OCI-LY1 (cell line): ENCODE measurements at regions not wholly inside any gene's neighbourhood (a gene's known extent, or its start where the extent isn't known, plus 50 kb on each side); places are given as distances from the start of the nearest gene placed in this dataset.

Experiments
- EZH2 ChIP-seq: fragments of 200-600 bp; sonication (generic), shearing (Covaris generic); IDR thresholded peaks from 2 replicates; pipeline ENCODE4 v1.8.0; 2017; ENCODE audit warnings: borderline replicate concordance, mixed run types, mild to moderate bottlenecking, antibody characterized with exemption, low read length, moderate library complexity, mixed read lengths
- TF ChIP-seq, protein P1 (sequence below): fragments of 200-600 bp; sonication (generic), shearing (Covaris generic); IDR thresholded peaks from 2 replicates; pipeline ENCODE4 v1.5.1; 2017; ENCODE audit warnings: mild to moderate bottlenecking, antibody characterized with exemption, low read length, moderate library complexity, mixed read lengths

DNA sequence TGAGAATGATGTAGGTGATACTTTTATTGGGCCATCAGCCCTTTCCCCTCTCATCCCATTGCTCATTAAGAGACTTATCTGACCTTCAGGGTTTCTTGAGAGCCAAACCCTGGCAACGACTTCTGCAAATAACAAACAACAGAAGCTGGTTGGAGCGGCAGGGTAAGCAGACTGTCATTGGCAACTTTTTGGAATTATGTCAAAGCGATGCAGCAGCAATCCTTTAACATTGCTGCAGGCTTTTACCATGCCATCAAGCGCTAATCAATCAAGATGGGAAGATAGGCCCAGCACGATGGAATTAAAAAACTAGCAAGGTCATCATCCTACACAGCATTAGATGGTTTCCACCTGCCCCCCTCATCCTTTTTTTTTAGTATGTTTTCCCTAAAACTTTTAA is 406.1 kb upstream of the PDE3A start:
- TF ChIP-seq, protein P1, sequence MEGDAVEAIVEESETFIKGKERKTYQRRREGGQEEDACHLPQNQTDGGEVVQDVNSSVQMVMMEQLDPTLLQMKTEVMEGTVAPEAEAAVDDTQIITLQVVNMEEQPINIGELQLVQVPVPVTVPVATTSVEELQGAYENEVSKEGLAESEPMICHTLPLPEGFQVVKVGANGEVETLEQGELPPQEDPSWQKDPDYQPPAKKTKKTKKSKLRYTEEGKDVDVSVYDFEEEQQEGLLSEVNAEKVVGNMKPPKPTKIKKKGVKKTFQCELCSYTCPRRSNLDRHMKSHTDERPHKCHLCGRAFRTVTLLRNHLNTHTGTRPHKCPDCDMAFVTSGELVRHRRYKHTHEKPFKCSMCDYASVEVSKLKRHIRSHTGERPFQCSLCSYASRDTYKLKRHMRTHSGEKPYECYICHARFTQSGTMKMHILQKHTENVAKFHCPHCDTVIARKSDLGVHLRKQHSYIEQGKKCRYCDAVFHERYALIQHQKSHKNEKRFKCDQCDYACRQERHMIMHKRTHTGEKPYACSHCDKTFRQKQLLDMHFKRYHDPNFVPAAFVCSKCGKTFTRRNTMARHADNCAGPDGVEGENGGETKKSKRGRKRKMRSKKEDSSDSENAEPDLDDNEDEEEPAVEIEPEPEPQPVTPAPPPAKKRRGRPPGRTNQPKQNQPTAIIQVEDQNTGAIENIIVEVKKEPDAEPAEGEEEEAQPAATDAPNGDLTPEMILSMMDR = no peak
- TF ChIP-seq EZH2 = no peak
